Transverse colon (tissue), 4 donors: ENCODE measurements at regions not wholly inside any gene's neighbourhood (a gene's known extent, or its start where the extent isn't known, plus 50 kb on each side); places are given as distances from the start of the nearest gene placed in this dataset.
"Not testable (repeated sequence)": the region's sequence is repeated elsewhere in the genome, so short reads cannot be mapped to it uniquely, and the experiment has no call there.

ENCODE experiments used
- DNase-seq: peaks from one replicate; pipeline ENCODE4 v3.0.0-alpha.2; 2019
- H3K27ac ChIP-seq, 4 donors: fragments of 200-600 bp; sonication (generic); 2 replicates each; pipeline ENCODE4 v1.5.1; 2016 to 2018; ENCODE audit warnings: inconsistent platforms in 4 of 4
- H3K27me3 ChIP-seq: fragments of 200-600 bp; sonication (generic); 2 replicates; pipeline ENCODE4 v1.5.1; 2017; ENCODE audit warnings: inconsistent platforms
- H3K36me3 ChIP-seq, 4 donors: fragments of 200-600 bp; sonication (generic); 2 replicates each; pipeline ENCODE4 v1.5.1; 2017 to 2019; ENCODE audit warnings: inconsistent platforms in 4 of 4
- H3K4me1 ChIP-seq, 4 donors: fragments of 200-600 bp; sonication (generic); 2 replicates each; pipeline ENCODE4 v1.5.1; 2017 to 2020; ENCODE audit warnings: inconsistent platforms in 4 of 4
- H3K4me3 ChIP-seq, 4 donors: fragments of 200-600 bp; sonication (generic); 1 replicate in 1 of 4; 2 replicates in 3 of 4; pipeline versions ENCODE4 v1.5.1 to v1.6.1; 2017 to 2019; ENCODE audit warnings: inconsistent platforms in 4 of 4
- H3K9me3 ChIP-seq, 2 donors: fragments of 200-600 bp; sonication (generic); 2 replicates each; pipeline ENCODE4 v1.5.1; 2017 to 2019; ENCODE audit warnings: inconsistent platforms in 2 of 2
- CTCF ChIP-seq, 5 experiments: fragments of 200-600 bp in 3 of 5; fragments of 450-650 bp in 2 of 5; sonication (generic) in 3 of 5; IDR thresholded peaks; 1 replicate in 2 of 5; 2 replicates in 3 of 5; pipeline ENCODE4 v1.5.1; 2016 to 2017; ENCODE audit warnings: antibody characterized with exemption in 5 of 5, inconsistent platforms in 3 of 5, mild to moderate bottlenecking in 2 of 5, moderate library complexity in 1 of 5
- EP300 ChIP-seq: sonication (generic); formaldehyde crosslinking; IDR thresholded peaks from one replicate; pipeline ENCODE4 v1.6.1; 2017; ENCODE audit warnings: antibody characterized with exemption, low read depth
- POLR2A ChIP-seq: fragments of 450-650 bp; IDR thresholded peaks from one replicate; pipeline ENCODE4 v1.6.1; 2016; ENCODE audit warnings: antibody characterized with exemption, mild to moderate bottlenecking, moderate library complexity
- POLR2AphosphoS5 ChIP-seq, 3 donors: sonication (generic); formaldehyde crosslinking; IDR thresholded peaks; one replicate each; pipeline ENCODE4 v1.6.1; 2016; ENCODE audit warnings: antibody characterized with exemption in 3 of 3
- WGBS, 2 donors: methylation state at CpG; one replicate each; pipeline ENCODE4 v1.1.5; 2018; ENCODE audit warnings: low coverage in 1 of 2; 5-methylcytosine and 5-hydroxymethylcytosine counted together
- in situ Hi-C, 4 donors: fragments of 200-750 bp; cut with MboI; loops; one replicate each; pipeline versions ENCODE4 v1.15.0 to v1.15.1; 2017; ENCODE audit warnings: low sequenced_read_pairs in 3 of 4, low pct_ligation_motif_present in 1 of 4, low pct_unique_long_range_greater_than_20kb in 1 of 4
- intact Hi-C: fragments of 100-400 bp; cut with DNase I; formaldehyde crosslinking; loops from one replicate; pipeline ENCODE4 v1.15.1; 2023; ENCODE audit warnings: low total_unique reads

GRCh38 chr17:21843318-21843865, 151.1 kb downstream of the KCNJ18 start:
- in situ Hi-C loops (no loop called here), intact Hi-C loops (no loop called here)
- Histone ChIP-seq H3K4me1 (no peaks in the 10 kb centered on the region), H3K4me3 (peak overlapping the region in 2 of 4 donors; percentile 14 to 46), H3K9me3 (peaks cover 12 to 31% of the 10 kb centered on the region in 2 donors), H3K36me3 (no peaks in the 10 kb centered on the region), H3K27ac (no peak overlapping the region), H3K27me3 (peaks cover 38% of the 10 kb centered on the region)
- DNase-seq: no peak
- 65 to 79% methylated on average over 42 to 70 of the region's 75 CpGs for WGBS, 2 donors
- TF ChIP-seq CTCF (IDR thresholded peaks at IDR 0.05) (no peak), EP300 (no peak), POLR2AphosphoS5 (IDR thresholded peaks at IDR 0.05) (no peak)

- no peak for TF ChIP-seq EP300
- no peak for TF ChIP-seq CTCF (IDR thresholded peaks at IDR 0.05)
- no peak for TF ChIP-seq POLR2A
- no peak for TF ChIP-seq POLR2AphosphoS5 (IDR thresholded peaks at IDR 0.05)
- in situ Hi-C loops: no loop called here
- Histone ChIP-seq H3K36me3 (no peaks in the 10 kb centered on the region), H3K27me3 (peaks cover 38% of the 10 kb centered on the region), H3K4me3 (peak overlapping the region in 1 of 4 donors; percentile 46), H3K4me1 (no peaks in the 10 kb centered on the region), H3K27ac (no peak overlapping the region), H3K9me3 (peaks cover 15 to 31% of the 10 kb centered on the region in 2 donors)
- no peak for DNase-seq
- intact Hi-C loops: no loop called here
- WGBS, 2 donors: 75% methylated on average over 9 to 71 of the region's 72 CpGs
These were observed 151.7 kb downstream of the KCNJ18 start for GRCh38 chr17:21843951-21844590.

GRCh38 chr17:21848510-21848909, 156.2 kb downstream of the KCNJ18 start:
- intact Hi-C loops, in situ Hi-C loops, H3K36me3 ChIP-seq, H3K4me1 ChIP-seq, H3K27ac ChIP-seq, DNase-seq, H3K4me3 ChIP-seq: not testable (repeated sequence)
- Histone ChIP-seq H3K27me3 (peaks cover 18% of the 10 kb centered on the region), H3K9me3 (peaks cover 12 to 14% of the 10 kb centered on the region in 2 donors)
- WGBS, 2 donors: 77 to 83% methylated on average over 1 to 4 of the region's 4 CpGs

GRCh38 chr17:21849030-21849429, 156.7 kb downstream of the KCNJ18 start:
- DNase-seq, H3K36me3 ChIP-seq, H3K4me1 ChIP-seq, H3K4me3 ChIP-seq, H3K27ac ChIP-seq, H3K9me3 ChIP-seq, intact Hi-C loops, in situ Hi-C loops: not testable (repeated sequence)
- WGBS, 2 donors: 0 to 69% methylated on average over 1 to 2 of the region's 2 CpGs
- H3K27me3 ChIP-seq: peaks cover 12% of the 10 kb centered on the region

GRCh38 chr17:21850614-21851013, 158.3 kb downstream of the KCNJ18 start:
- H3K4me3 ChIP-seq, in situ Hi-C loops, intact Hi-C loops, H3K9me3 ChIP-seq, DNase-seq, H3K27me3 ChIP-seq, H3K27ac ChIP-seq, H3K4me1 ChIP-seq, H3K36me3 ChIP-seq: not testable (repeated sequence)
- WGBS, 2 donors: 69% methylated on average over 5 of the region's 5 CpGs; no CpG with 5 or more reads in 1 of the 2 donors
